ENCODE measurements at regions not wholly inside any gene's neighbourhood (a gene's known extent, or its start where the extent isn't known, plus 50 kb on each side); places are given as distances from the start of the nearest gene placed in this dataset.
"Not testable (repeated sequence)": the region's sequence is repeated elsewhere in the genome, so short reads cannot be mapped to it uniquely, and the experiment has no call there.

DNA sequence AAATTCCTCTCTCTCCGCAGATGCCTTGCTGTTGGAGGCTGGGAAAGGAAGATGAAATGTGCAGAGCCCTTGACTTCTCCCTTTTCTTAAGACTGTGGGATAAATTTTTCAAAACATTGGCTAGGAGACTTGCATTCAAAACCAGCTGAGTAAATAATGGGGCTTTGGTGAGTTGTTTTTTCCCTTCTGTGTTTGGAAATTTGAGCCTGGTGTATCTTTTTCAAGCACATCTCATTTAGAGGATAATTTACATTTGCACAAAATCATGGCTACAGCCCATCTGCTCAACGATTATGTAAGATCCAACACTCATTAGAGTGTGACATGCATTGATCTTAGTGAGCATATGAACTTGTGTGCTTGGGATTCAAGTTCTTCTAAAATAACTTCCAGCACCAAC, 112.1 kb upstream of the ATP8B1 start:
- peak; percentile 69 to 84 for DNase-seq

DNA sequence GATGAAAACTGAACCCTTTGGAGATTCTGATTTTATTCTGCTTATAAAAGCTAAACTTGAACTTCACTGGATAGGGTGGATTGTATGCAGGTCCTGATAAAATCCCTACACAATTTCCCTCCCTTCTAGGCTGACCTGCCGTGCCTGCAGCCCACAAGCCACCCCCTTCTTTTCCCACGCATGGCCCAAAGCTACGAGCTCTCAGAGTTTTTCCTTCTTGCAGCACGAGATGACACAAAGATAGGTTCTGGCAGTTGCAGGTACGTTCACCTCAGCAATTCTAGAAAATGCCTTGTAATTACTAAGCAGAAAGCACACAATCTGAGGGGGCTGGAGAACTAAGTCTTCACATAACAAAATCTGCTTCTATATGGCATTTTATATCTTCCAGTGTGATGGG, 110.6 kb upstream of the ATP8B1 start:
- no peak for DNase-seq

DNA sequence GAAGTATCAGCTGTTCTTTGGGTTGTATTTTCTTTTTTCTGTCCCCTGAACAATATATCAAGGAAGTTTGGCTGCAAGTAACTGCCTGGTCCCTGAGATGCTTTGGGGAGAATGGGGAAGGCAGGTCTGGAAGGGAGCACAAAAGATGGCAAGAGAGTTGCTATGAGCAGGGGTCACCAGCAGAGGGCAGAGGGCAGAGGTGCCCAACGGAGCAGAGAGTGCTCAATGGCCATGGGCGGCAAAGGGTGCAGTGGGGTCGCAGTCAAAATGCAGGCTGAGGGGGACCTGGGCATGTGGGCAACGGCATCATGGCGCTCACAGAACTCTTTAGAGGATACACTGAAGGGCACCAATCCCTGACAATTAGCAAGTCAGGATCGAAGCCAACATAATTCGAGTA, 107.7 kb upstream of the ATP8B1 start:
- DNase-seq, result peak in 1 of 2 experiments; percentile 8

DNA sequence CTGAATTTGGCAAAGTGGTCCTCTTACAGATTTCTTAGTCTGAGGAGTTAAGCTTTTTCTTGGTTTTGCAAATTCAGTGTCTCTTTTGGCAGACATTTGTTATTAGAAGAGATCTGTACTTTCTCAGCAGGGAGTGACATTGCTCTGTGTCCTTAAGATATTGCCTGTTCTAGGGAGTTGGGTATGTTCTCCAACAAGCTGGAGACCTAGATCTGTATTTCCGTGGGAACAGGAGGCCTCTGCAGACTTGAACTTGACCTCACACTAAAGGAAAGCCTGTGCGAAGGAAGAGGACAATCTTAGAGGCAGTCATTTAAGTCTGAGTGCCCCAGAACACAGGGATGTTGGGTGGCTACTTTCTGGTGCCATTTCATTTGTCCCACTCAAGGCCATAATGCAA, 107.0 kb upstream of the ATP8B1 start:
- DNase-seq, result no peak

DNA sequence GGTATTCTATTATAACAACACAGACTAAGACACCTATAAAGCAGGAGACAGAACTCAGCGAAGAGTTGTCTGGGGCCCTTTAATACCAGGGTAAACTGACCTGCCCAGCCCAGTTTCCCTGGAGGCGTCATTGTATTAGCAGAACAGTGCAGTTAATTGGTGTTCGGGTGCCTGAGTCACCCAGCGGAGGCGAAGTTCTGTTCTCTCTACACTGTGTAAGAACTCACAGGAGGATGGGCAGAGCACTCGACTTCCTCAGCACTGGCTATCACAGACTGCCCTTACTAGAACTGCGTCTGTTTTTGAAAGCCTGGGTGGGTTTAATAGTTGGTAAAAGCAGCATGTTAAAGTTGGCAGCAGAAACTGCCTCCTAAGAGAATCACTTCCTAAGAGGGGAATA, 106.5 kb upstream of the ATP8B1 start:
- DNase-seq, result no peak

DNA sequence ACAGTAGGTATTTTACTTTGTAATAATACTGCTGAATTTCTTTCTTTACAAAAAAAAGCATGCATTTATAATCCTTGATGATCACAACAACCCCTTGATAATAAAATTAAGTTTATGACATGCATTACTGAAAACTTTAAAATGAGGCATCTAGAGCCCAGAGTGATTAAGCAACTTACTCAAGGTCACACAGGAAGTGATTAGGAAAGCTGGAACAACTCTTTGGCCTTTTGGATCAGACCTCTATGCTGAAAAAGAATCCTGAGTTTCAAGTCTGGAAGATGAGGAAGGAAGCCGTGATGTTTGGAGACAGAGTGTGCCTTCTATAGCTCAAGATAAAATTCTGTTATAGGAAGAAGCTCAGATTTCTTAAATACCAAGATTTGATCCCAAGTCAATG, 105.0 kb upstream of the ATP8B1 start:
- DNase-seq, result no peak

DNA sequence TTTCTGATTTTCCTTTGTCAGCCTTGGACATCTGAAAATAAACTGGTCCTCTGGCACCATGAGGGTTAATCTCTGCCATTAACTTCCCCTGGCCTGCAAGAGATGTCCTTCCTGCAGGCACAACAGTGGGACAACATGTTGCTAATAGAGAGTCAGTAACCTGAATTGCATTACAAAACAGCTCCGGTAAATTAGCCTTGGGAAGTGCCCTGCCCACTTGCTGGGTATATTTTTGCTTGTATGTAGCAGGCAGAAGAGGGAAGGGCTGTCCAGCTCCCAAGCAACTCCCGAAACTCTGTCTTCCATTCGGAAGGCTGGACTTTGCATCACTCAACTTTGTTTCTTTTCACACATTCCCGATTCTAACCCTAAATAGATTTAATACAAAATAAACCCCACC, 104.4 kb upstream of the ATP8B1 start:
- DNase-seq, result no peak

DNA sequence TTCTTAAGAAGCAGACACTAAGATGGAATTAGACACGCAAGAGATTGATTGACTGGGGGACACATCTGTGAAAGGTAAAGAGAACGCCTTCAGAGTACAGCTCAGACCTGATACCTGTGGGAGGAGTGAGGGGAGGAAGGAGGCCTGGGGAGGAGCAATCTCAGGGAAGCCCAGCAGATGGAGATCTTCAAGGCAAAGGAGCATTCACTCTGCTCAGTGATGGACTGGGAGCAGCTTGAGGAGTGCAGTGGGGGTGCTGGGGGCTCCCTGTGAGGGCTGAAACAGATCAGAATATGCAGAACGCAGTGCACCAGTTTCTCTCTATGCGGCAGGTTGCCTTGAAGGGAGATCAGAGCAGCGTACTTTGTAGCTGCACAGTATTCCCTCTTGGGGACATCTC, 103.7 kb upstream of the ATP8B1 start:
- DNase-seq, result peak in 1 of 2 experiments; percentile 8

DNA sequence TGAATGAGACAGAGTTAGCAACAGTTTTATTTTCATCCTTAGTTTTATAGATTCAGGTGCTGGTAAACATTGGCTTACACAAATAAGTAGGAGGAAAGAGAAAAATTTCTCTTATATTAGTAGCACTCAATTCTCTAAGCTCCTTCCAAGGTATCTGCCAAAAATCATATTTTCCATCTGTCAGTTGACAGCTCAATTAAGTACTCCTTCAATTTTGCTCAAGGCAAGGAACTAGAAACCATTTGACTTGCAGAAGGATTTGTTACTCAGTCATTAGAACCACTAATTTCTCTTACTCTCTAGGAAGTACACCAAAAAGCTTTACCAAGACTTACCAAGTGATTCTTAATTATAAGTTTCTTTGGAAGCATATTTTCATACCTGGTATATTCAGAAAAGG, 101.4 kb upstream of the ATP8B1 start:
- DNase-seq, result no peak

DNA sequence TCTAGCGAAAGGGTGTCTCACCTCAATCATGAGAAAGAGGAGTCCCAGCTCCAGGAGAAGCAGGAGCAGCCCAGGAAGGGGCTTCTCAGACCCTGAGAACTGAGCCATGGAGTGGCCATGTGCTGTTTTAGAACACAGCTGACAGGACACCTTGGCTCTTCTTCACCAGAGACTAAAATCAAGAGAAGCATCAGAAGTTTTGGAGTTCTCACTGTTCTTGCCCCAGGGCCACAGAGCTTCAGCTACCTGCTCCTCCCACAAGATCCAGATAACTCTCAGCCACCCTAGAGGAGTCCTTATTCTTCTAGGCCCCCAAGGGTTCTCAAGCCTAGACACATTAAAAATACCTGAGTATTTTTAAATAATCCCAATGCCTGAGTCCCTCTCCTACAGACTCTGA, 99.6 kb upstream of the ATP8B1 start:
- no peak for DNase-seq

DNA sequence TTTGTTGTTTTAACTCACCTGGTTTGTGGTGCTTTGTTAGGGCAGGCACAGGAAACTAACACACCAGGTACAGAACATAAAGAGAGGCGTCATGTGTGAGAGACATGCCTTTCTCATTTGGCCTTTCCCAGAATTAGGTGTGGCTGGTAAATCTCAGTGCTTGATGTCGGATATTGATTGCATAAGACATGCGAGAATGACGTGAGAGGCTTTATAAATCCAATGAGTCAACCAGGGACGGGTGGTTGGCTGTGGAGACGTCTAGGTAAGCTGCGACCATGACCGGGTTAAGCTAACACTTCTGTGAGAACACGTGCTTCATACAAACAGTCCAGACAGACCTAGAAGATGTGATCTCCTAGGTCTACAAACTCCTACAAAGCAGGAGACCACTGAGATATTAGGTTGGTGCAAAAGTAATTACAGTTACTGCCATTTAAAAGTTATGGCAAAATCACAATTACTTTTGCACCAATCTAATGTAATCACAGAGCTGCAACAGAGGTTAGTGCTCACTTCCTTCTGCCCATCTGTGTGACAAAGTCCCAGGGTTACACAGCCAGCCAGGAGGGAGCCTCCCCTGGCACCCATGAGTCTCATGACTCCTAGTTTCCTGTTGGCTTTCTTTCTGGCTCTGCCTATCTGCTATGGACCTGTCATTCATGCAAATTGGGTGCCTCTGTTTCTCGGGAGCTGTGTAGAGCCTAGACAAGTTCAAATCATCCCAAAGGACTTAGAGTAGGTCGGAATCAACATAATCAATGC, 98.9 kb upstream of the ATP8B1 start:
- DNase-seq, result no peak

DNA sequence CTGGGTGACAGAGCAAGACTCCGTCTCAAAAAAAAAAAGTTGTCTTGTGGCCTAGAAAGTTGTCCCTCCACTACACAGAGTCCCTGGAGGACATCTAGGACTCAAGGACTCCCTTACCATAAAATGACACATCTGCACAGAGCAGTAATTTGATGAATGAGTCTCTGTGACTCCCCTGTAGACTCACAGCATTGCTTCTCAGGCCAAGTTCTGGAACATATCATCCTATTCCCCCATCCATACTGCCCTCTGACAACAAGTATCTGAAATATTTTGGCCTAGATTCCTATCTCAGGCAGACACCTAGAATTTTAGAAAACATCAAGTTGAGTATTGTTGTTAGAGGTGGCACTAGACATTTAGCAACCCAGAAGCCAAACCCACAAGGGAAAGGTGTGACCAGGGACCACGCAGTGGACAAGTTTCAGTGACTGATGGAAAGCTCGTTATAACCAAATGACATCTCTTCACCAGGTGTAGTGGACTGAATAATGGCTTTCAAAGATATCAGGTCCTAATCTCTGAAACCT, 97.9 kb upstream of the ATP8B1 start:
- DNase-seq, result no peak

DNA sequence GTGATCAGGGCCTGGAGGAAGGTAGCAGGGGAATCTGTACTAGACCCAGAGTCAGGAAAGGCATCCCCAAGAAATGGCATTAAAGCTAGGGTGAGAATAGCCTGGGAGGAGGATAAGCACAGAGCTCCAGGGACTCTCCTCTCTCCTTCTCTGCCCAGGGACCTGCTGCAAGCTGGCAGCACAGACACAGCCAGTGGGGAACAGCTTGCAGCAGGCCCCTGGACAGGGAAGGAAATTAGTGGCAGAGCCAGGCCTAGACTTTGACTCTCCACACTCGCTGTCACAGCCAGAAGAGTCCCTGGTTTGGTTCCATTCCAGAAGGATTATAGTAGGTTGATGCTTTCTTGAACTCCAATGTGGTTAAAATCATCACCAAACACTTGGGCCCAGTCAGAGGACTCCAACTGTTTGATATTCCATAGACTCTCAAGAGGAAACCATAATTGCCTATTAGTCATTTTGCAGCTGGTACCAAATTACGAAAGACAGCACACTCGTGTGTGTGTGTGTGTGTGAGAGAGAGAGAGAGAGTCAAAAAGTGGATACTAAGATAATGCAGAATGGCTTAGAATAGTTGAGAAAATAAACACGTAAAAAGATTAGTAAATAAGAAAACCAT, 95.5 kb upstream of the ATP8B1 start:
- no peak for DNase-seq

DNA sequence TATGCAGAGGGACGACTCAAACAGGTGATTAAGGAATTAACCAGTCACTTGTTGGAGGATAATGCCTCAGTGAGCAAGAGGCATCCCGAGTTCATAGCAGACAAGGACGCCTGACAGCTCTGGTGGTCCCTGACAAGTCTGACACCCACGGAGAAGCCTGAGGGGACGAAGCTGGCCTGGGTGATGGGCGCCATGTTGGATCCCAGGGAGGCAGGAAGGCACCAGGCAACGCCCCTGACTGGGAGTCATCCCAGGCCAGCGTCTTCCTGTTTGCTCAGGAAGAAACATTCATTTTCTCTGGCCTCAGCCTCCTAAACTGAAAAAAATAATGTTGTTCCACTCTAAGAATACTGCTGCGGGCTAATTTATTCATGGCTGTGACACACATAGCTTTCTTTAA, 92.1 kb upstream of the ATP8B1 start:
- DNase-seq, result no peak

DNA sequence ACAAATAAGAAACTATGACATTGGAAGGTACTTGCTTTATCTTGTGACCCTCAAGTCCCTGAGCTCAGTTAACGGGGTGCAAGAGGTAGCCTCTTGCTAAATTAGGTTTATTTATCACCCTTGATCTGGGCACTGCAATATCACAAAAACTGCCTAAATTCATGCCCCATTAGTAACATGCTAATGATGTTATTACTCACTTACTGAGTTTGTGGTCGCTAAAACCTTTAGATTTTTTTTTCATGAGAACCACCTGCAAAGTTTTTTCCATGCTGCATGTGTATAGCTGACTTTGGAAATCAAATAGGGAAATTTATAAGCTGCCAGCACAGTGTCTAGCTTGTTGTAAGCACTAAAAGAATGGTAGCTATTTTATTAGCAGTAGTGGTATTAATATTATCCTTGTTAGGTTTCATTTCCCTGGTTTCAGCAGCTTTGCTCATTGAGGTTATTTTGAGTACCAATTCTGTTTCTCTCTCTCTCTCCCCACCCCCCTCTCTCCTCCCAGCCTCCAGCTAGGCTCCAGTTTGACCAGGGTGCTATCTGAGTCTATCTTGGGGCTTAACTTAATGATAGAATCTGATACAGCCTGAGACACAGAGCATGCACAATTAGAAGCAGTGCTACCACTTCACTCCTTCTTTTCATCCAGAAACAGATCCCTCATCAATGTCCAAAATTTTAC, 88.7 kb upstream of the ATP8B1 start:
- no peak for DNase-seq

DNA sequence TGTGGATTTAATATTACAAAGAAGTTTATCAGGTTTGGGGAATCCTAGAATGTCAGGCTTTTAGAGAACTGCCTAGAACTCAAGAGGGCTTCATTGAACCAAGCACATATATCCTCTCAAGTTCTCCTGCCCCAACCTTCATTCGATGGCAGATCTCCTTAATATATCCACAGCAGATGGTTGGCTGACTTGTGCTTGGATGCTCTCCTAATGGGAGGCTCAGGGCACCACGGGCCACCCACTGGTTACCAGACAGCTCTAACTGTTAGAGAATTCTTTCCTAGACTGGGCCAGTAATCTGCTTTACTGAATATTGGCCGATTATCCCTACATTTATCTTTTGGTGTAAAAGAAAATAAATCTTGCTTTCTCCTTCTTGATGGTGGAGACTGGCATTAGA, 87.2 kb upstream of the ATP8B1 start:
- no peak for DNase-seq

DNA sequence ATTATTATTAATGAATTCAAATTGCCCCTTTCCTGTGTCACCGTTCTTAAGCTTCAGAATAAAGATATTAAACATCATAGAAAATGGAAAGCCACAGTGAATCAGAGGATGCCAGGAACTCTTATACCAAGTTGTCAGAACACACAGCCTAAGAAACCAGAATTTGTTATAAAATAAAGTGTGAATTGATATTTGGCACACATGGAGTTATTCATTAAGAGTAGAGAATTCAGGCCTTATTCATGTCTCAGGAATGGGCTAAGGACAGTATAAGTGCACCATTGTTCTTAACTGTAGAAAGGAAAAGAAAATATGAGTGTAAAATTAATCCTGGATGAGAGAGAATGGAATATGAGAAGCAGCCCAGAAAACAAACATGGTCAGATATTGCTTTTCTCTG, 86.7 kb upstream of the ATP8B1 start:
- no peak for DNase-seq

DNA sequence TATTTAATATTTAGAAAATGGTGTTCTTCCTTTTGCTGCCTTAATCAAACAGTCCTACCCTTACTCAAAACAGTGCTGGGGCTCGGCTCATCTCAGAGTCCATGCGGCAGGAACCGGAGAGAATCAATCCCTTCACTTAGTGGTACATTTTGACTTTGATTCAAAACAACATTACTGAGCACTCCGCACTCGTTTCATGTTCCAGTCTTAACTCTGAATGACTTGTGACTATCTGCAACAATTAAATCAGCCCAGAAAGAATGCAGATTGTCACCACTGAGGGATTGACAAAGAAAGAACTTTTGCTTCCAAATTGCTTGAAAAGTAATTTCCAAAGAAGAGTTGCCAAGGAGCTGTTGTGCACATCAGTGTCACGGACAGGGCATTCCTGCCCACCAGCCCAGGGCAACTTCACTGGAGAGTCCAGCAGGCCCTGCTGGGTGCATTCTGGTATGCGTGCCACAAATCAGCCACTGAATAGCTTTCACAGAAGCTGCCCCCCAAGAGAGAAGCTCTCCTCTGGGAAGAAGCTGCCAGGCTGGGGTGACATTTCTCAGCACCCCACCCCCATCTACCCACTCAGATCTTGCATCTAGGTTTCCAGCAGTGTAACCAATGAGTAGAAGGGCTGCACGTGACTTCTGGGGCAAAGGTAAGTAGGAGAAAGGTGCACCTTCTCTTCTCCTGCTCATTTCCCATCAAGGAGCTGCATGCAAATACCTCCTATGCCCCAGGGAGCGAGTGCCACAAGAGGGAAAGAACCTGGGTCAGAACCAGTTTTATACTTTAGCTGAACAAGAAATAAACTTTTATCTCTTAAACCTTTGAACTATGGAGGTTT, 84.6 kb upstream of the ATP8B1 start:
- no peak for DNase-seq

DNA sequence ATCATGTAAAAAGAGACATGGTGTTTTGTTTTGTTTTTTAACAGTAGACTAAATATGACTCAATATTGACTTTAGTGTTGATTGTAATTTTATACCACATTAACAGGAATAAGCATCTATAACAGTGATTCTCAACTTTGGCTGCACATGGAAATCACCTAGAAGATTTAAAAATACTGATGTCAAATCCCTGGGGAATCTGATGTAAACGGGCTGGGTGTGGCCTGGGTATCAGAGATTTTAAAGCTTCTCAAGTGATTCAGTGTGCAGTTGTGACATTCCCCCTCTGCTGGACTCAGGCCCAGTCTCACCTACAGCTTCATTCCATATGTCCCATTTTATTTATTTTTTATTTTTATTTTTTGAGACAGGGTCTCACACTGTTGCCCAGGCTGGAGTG, 82.8 kb upstream of the ATP8B1 start:
- DNase-seq, result no peak

DNA sequence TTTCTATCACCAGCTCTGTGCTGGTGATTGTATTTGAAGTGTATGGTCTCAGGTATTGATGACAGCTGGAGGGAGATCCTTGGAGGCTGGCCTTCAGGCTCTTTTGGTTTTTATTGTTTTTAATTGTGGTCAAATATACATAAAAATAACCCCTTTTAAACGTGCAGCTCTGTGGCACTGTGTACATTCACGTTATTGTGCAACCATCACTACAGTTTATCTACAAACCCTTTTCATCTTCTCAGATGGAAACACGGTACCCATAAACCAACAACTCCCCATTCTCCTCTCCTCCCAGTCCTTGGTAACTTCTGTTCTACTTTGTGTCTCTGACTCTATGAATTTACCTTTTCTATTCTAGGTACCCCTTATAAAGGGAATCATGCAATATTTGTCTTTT, 79.3 kb upstream of the ATP8B1 start:
- DNase-seq, result no peak

DNA sequence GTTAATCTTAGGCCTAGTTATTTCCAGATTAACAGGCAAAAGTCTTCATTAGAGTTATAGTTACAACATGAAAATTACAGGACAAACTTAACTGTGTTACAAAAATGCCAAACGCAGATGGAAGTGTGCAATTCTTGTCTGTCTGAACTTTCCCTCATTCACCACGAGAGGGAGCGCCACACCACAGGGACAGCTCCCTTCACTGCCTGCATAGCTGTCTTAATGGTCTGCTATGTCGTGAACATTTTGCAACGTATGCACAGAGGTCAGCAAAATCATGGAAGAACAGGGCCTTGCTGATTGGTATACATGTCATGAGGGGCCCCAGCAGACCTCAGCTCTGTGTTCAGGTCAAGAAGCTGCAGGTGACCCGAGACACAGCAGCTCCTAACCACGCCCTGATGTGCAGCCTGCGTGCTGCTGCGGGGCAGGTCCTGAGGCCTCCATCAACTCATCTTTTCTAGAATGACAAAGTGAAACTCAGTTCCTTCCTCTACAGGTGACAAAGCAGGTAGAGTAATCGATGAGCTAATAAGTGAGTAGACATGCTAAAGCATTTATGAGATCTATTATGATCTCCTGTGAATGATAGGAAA, 78.8 kb upstream of the ATP8B1 start:
- peak; percentile 67 to 82 for DNase-seq

DNA sequence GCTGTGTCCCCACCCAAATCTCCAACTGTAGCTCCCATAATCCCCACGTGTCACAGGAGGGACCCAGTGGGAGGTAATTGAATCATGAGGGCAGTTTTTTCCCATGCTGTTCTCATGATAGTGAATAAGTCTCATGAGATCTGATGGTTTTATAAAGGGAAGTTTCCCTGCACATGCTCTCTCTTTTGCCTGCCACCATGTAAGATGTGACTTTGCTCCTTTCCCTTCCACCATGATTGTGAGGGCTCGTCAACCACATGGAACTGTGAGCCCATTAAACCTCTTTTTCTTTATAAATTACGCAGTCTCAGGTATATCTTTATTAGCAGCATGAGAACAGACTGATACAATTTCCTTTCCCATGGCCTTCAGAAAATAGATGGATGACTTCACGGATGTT, 76.8 kb upstream of the ATP8B1 start:
- not testable (repeated sequence) for DNase-seq

DNA sequence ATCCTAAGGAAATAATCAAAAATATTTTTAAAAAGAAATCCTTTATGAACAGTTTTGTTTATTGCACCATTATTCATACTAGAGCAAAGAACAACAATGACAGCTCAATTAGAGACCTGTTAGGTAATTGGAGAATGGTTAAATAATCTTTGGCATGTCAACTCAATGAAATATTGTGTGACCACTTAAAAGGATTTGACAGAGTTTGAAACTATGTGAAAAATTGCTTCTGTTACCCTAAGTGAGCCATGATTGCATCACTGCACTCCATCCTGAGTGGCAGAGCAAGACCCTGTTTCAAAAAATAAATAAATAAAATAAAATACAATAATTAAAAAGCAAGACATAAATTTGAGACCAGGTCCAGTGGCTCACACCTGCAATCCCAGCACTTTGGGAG, 66.1 kb upstream of the ATP8B1 start:
- no peak for DNase-seq
